Caco-2 (cell line): ENCODE measurements at regions not wholly inside any gene's neighbourhood (a gene's known extent, or its start where the extent isn't known, plus 50 kb on each side); places are given as distances from the start of the nearest gene placed in this dataset.

Source experiments
- BruUV-seq: library from RNA; stranded (reverse); fragments of 400-500 nt; replicated peaks from 2 replicates; lab custom pipeline; 2021; lab: Mats Ljungman, UMichigan
- CTCF ChIA-PET: fragments of 300-600 bp; sonication (Branson Sonifier 250); formaldehyde crosslinking; loops from one replicate; lab custom pipeline; 2022; ENCODE audit warnings: antibody characterized with exemption; lab: Charles Lee
- POLR2A ChIA-PET: fragments of 300-600 bp; sonication (Branson Sonifier 250); formaldehyde crosslinking; loops from one replicate; lab custom pipeline; 2022; ENCODE audit warnings: antibody characterized with exemption; lab: Charles Lee
- DNase-seq, 2 experiments: peaks; one replicate each; pipeline versions ENCODE4 v3.0.0 to v3.0.0-alpha.2; 2020 to 2022
- H3K27me3 ChIP-seq: replicated peaks from 2 replicates; pipeline ENCODE4 v1.6.0; 2011; ENCODE audit warnings: low read length; ENCODE audit not compliant: control insufficient read depth, insufficient read depth
- H3K36me3 ChIP-seq: 2 replicates; pipeline ENCODE4 v1.5.1; 2011; ENCODE audit warnings: low read length; ENCODE audit not compliant: control insufficient read depth, insufficient read depth
- H3K4me1 ChIP-seq: fragments of 250-450 bp; sonication (Bioruptor Pico); 2 replicates; pipeline ENCODE4 v1.5.1; 2020; ENCODE audit warnings: mild to moderate bottlenecking
- H3K4me3 ChIP-seq: 2 replicates; pipeline ENCODE4 v1.5.1; 2011; ENCODE audit warnings: low read depth, mild to moderate bottlenecking, control low read depth, low read length
- H3K9me3 ChIP-seq: fragments of 250-450 bp; sonication (Bioruptor Pico); 2 replicates; pipeline ENCODE4 v1.5.1; 2020; ENCODE audit warnings: mild to moderate bottlenecking, moderate library complexity
- H3K27ac Mint-ChIP-seq: one replicate; pipeline ENCODE4 v1.8.0; 2022; ENCODE audit warnings: mixed read lengths; ENCODE audit not compliant: unreplicated experiment
- H3K27me3 Mint-ChIP-seq: one replicate; pipeline ENCODE4 v1.8.0; 2022; ENCODE audit warnings: mixed read lengths; ENCODE audit not compliant: insufficient read depth, unreplicated experiment
- H3K36me3 Mint-ChIP-seq: one replicate; pipeline ENCODE4 v1.8.0; 2022; ENCODE audit warnings: mild to moderate bottlenecking, mixed read lengths; ENCODE audit not compliant: insufficient read depth, unreplicated experiment
- H3K4me1 Mint-ChIP-seq: one replicate; pipeline ENCODE4 v1.8.0; 2022; ENCODE audit warnings: low read depth, mixed read lengths; ENCODE audit not compliant: unreplicated experiment
- H3K4me3 Mint-ChIP-seq: one replicate; pipeline ENCODE4 v1.8.0; 2022; ENCODE audit warnings: mild to moderate bottlenecking, moderate library complexity, mixed read lengths; ENCODE audit not compliant: unreplicated experiment
- H3K9me3 Mint-ChIP-seq: one replicate; pipeline ENCODE4 v1.8.0; 2022; ENCODE audit warnings: mixed read lengths; ENCODE audit not compliant: unreplicated experiment
- intact Hi-C: fragments of 100-400 bp; cut with micrococcal nuclease; formaldehyde crosslinking; loops from one replicate; pipeline ENCODE4 v1.10.0; 2022; ENCODE audit not compliant: unreplicated experiment
- TF ChIP-seq, protein P1 (sequence below), 2 experiments: fragments of 200-600 bp in 1 of 2; IDR thresholded peaks; 1 replicate in 1 of 2; 2 replicates in 1 of 2; pipeline versions ENCODE4 v1.5.1 to v1.8.0; 2011 to 2022; ENCODE audit warnings: antibody characterized with exemption in 1 of 2, control low read depth in 1 of 2, inconsistent platforms in 1 of 2, low read depth in 1 of 2, low read length in 1 of 2, mild to moderate bottlenecking in 1 of 2, moderate library complexity in 1 of 2; ENCODE audit not compliant: insufficient read depth in 1 of 2, severe bottlenecking in 1 of 2, unreplicated experiment in 1 of 2

DNA sequence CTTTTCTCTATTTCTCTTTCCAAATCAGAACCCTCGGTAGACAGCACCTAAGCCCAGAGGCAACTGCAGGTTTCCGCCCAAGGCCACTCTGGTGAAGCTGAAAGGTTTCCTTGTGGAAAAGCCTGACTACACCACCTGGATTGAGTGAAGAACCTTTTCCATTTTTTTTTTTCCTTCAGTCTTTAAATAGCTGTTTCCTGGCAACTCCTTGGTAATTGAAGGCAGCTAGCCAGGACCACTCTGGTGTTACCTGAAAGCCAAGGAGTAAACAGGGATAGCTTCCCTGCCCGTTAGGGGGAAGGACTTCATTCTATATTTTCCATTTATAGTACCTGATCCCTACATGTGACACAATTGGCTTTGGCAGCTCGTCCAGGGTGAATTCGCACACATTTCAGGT, 1238.4 kb downstream of the GRIK2 start:
- Mint-ChIP-seq H3K27ac (no peak overlapping the region), H3K9me3 (no peaks in the 10 kb centered on the region), H3K4me3 (no peak overlapping the region), H3K4me1 (no peaks in the 10 kb centered on the region), H3K36me3 (no peaks in the 10 kb centered on the region), H3K27me3 (no peaks in the 10 kb centered on the region)
- ChIA-PET CTCF (no interaction called here), POLR2A (no interaction called here)
- no peaks in the 10 kb centered on the region for H3K27me3 ChIP-seq
- DNase-seq: no peak
- no peaks in the 10 kb centered on the region for H3K4me1 ChIP-seq
- H3K9me3 ChIP-seq: no peaks in the 10 kb centered on the region
- intact Hi-C loops: no loop called here
- H3K4me3 ChIP-seq: no peak overlapping the region
- no TSS peak for BruUV-seq
- no peaks in the 10 kb centered on the region for H3K36me3 ChIP-seq
- TF ChIP-seq, protein P1, sequence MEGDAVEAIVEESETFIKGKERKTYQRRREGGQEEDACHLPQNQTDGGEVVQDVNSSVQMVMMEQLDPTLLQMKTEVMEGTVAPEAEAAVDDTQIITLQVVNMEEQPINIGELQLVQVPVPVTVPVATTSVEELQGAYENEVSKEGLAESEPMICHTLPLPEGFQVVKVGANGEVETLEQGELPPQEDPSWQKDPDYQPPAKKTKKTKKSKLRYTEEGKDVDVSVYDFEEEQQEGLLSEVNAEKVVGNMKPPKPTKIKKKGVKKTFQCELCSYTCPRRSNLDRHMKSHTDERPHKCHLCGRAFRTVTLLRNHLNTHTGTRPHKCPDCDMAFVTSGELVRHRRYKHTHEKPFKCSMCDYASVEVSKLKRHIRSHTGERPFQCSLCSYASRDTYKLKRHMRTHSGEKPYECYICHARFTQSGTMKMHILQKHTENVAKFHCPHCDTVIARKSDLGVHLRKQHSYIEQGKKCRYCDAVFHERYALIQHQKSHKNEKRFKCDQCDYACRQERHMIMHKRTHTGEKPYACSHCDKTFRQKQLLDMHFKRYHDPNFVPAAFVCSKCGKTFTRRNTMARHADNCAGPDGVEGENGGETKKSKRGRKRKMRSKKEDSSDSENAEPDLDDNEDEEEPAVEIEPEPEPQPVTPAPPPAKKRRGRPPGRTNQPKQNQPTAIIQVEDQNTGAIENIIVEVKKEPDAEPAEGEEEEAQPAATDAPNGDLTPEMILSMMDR (IDR thresholded peaks at IDR 0.05; ENCODE audit: insufficient read depth in 1 of 2, low read depth in 1 of 2, low read length in 1 of 2, severe bottlenecking in 1 of 2, unreplicated experiment in 1 of 2): no peak

DNA sequence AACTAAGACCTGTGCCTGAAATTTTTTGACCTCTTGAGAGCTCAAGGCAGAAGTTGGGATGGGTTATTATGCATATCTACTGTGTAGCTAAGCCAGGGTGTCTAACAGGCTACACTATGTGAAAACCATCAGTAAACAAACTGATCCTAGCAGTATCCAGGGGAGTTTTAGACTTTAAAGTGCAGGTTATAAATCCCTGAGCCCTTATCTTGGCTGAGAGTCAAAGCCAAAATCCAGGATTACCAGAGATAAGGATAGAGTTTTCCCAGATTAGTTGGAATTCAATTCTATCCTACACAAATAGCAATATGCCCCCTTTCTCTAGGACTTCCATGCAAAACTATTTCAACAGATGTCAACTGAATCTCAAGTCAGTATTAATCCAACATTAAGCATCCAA, 1229.7 kb downstream of the GRIK2 start:
- Mint-ChIP-seq H3K27ac (no peak overlapping the region), H3K9me3 (no peaks in the 10 kb centered on the region), H3K27me3 (no peaks in the 10 kb centered on the region), H3K36me3 (no peaks in the 10 kb centered on the region), H3K4me1 (peaks cover 7% of the 10 kb centered on the region), H3K4me3 (no peak overlapping the region)
- DNase-seq: no peak
- intact Hi-C loops: no loop called here
- CTCF ChIA-PET: no interaction called here
- TF ChIP-seq, protein P1 (IDR thresholded peaks at IDR 0.05; ENCODE audit: insufficient read depth in 1 of 2, low read depth in 1 of 2, low read length in 1 of 2, severe bottlenecking in 1 of 2, unreplicated experiment in 1 of 2): no peak
- no peaks in the 10 kb centered on the region for H3K4me1 ChIP-seq
- no peak overlapping the region for H3K4me3 ChIP-seq
- no peaks in the 10 kb centered on the region for H3K36me3 ChIP-seq
- POLR2A ChIA-PET: no interaction called here
- H3K27me3 ChIP-seq: no peaks in the 10 kb centered on the region
- no TSS peak for BruUV-seq
- H3K9me3 ChIP-seq: no peaks in the 10 kb centered on the region

DNA sequence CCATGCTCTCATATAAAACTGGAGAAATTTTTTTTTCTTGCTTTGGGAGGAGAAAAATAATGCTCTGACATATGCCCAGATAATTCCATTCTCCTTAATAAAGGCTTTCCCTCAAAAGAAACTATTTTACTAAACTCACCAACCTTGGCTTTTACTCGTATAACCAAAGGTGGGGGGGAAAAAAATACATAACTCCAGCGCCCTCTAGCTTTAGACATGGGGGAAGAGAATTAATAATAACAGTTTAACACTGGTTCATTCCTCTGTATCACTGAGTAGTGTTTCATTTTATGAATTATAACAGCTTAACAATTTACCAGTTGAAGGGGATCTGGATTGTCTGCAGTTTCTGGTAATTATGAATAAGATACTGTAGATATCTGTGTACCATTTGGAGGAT, 1226.1 kb downstream of the GRIK2 start:
- Mint-ChIP-seq H3K9me3 (peaks cover 8% of the 10 kb centered on the region), H3K36me3 (no peaks in the 10 kb centered on the region), H3K4me3 (no peak overlapping the region), H3K4me1 (no peaks in the 10 kb centered on the region), H3K27ac (no peak overlapping the region), H3K27me3 (no peaks in the 10 kb centered on the region)
- CTCF ChIA-PET: no interaction called here
- POLR2A ChIA-PET: no interaction called here
- no peaks in the 10 kb centered on the region for H3K27me3 ChIP-seq
- intact Hi-C loops: no loop called here
- BruUV-seq: no TSS peak
- H3K36me3 ChIP-seq: no peaks in the 10 kb centered on the region
- H3K9me3 ChIP-seq: no peaks in the 10 kb centered on the region
- no peaks in the 10 kb centered on the region for H3K4me1 ChIP-seq
- DNase-seq: peak in 1 of 2 experiments; percentile 5
- no peak overlapping the region for H3K4me3 ChIP-seq
- TF ChIP-seq, protein P1 (IDR thresholded peaks at IDR 0.05; ENCODE audit: insufficient read depth in 1 of 2, low read depth in 1 of 2, low read length in 1 of 2, severe bottlenecking in 1 of 2, unreplicated experiment in 1 of 2): peak; percentile 27 to 33
